Mammary epithelial cell (primary cell): ENCODE measurements at regions not wholly inside any gene's neighbourhood (a gene's known extent, or its start where the extent isn't known, plus 50 kb on each side); places are given as distances from the start of the nearest gene placed in this dataset.

Source experiments
- CTCF ChIP-seq, 2 donors: IDR thresholded peaks in 1 of 2; conservative IDR thresholded peaks in 1 of 2; 2 replicates each; pipeline ENCODE4 v1.5.1; 2011 to 2012; ENCODE audit warnings: inconsistent platforms in 2 of 2, low read length in 2 of 2, mild to moderate bottlenecking in 2 of 2, control low read depth in 1 of 2, low read depth in 1 of 2; ENCODE audit not compliant: insufficient read depth in 1 of 2; ENCODE audit errors: extremely low read depth in 1 of 2
- EZH2 ChIP-seq: IDR thresholded peaks from 2 replicates; pipeline ENCODE4 v1.6.1; 2012; ENCODE audit warnings: low read length, inconsistent platforms, borderline replicate concordance

DNA sequence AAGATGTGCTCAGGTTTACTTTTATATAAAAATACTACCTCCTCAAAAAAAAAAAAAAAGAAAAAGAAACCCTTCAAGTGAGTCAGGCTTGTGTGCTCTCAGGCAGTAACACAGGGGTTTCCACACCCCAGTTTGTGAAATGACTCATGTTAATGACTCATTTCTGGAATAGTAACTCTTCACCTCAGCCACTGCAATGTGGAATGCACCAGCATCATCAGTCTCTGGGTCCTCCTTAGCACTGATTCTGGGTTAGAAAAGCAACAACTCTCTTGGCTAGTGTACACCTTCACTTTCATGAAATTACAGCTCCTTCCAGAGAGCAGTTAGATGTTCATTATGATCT is 110.6 kb downstream of the EMX2 start:
- no peak for TF ChIP-seq CTCF (conservative IDR thresholded peaks at IDR 0.05 in 1 of 2, IDR thresholded peaks at IDR 0.05 in 1 of 2; ENCODE audit: extremely low read depth in 1 of 2, insufficient read depth in 1 of 2, low read depth in 1 of 2, low read length in 2 of 2)
- TF ChIP-seq EZH2: no peak
